Smooth muscle cell (in vitro differentiated cells): ENCODE measurements at regions not wholly inside any gene's neighbourhood (a gene's known extent, or its start where the extent isn't known, plus 50 kb on each side); places are given as distances from the start of the nearest gene placed in this dataset.

Experiments
- DNase-seq: peaks from one replicate; lab custom pipeline; 2025; ENCODE audit not compliant: unreplicated experiment; lab: John Stamatoyannopoulos, UW
- H2AFZ ChIP-seq: fragments of 200-600 bp; sonication (generic); 2 replicates; pipeline ENCODE4 v1.6.0; 2016; ENCODE audit warnings: antibody characterized with exemption, low read depth, mild to moderate bottlenecking
- H3F3A ChIP-seq: fragments of 200-600 bp; sonication (generic); 2 replicates; pipeline ENCODE4 v1.6.0; 2017; ENCODE audit warnings: antibody characterized with exemption, low read depth
- H3K27ac ChIP-seq: fragments of 200-600 bp; sonication (generic); 2 replicates; pipeline ENCODE4 v1.5.1; 2016; ENCODE audit warnings: low read depth, mild to moderate bottlenecking
- H3K27me3 ChIP-seq: fragments of 200-600 bp; sonication (generic); 2 replicates; pipeline ENCODE4 v1.6.1; 2016; ENCODE audit warnings: low read depth, mild to moderate bottlenecking
- H3K36me3 ChIP-seq: fragments of 200-600 bp; sonication (generic); 2 replicates; pipeline ENCODE4 v1.5.1; 2016; ENCODE audit warnings: low read depth
- H3K4me1 ChIP-seq: fragments of 200-600 bp; sonication (generic); 2 replicates; pipeline ENCODE4 v1.5.1; 2016; ENCODE audit warnings: low read depth
- H3K4me2 ChIP-seq: fragments of 200-600 bp; sonication (generic); 2 replicates; pipeline ENCODE4 v1.6.0; 2016; ENCODE audit warnings: mild to moderate bottlenecking
- H3K4me3 ChIP-seq: fragments of 200-600 bp; sonication (generic); 2 replicates; pipeline ENCODE4 v1.5.1; 2016; ENCODE audit warnings: mild to moderate bottlenecking
- H3K79me2 ChIP-seq: fragments of 200-600 bp; sonication (generic); 2 replicates; pipeline ENCODE4 v1.6.0; 2016; ENCODE audit warnings: low read depth, mild to moderate bottlenecking
- H3K9ac ChIP-seq: fragments of 200-600 bp; sonication (generic); 2 replicates; pipeline ENCODE4 v1.6.0; 2016; ENCODE audit warnings: low read depth
- H3K9me3 ChIP-seq: fragments of 200-600 bp; sonication (generic); replicated peaks from 2 replicates; pipeline ENCODE4 v1.5.1; 2016; ENCODE audit warnings: low read depth
- H4K20me1 ChIP-seq: fragments of 200-600 bp; sonication (generic); 2 replicates; pipeline ENCODE4 v1.6.0; 2016; ENCODE audit warnings: low read depth
- CTCF ChIP-seq: fragments of 200-600 bp; sonication (generic); IDR thresholded peaks from 2 replicates; pipeline ENCODE4 v1.5.1; 2017; ENCODE audit warnings: borderline replicate concordance, mild to moderate bottlenecking, antibody characterized with exemption; ENCODE audit not compliant: insufficient read depth, poor library complexity, severe bottlenecking
- WGBS: methylation state at CpG from one replicate; pipeline ENCODE4 v1.1.7; 2016; ENCODE audit warnings: low lambda C conversion rate; 5-methylcytosine and 5-hydroxymethylcytosine counted together

GRCh38 chr2:23244617-23245016 is 140.4 kb upstream of the KLHL29 start:
- Histone ChIP-seq H3F3A (no peaks in the 10 kb centered on the region), H3K4me3 (no peak overlapping the region), H3K9ac (no peak overlapping the region), H2AFZ (no peak overlapping the region), H3K27me3 (no peaks in the 10 kb centered on the region), H3K4me2 (no peak overlapping the region), H3K36me3 (no peaks in the 10 kb centered on the region), H3K79me2 (no peaks in the 10 kb centered on the region), H3K4me1 (no peaks in the 10 kb centered on the region), H3K9me3 (no peaks in the 10 kb centered on the region), H3K27ac (no peak overlapping the region), H4K20me1 (no peaks in the 10 kb centered on the region)
- 89% methylated on average over 1 of the region's 1 CpG for WGBS
- no peak for DNase-seq
- no peak for TF ChIP-seq CTCF

- no peaks in the 10 kb centered on the region for H3F3A ChIP-seq
- no peaks in the 10 kb centered on the region for H3K36me3 ChIP-seq
- TF ChIP-seq CTCF, result no peak
- no peaks in the 10 kb centered on the region for H3K9me3 ChIP-seq
- 85% methylated on average over 4 of the region's 4 CpGs for WGBS
- no peaks in the 10 kb centered on the region for H3K27me3 ChIP-seq
- H3K4me2 ChIP-seq, result no peak overlapping the region
- H3K9ac ChIP-seq, result no peak overlapping the region
- no peak overlapping the region for H2AFZ ChIP-seq
- H3K27ac ChIP-seq, result no peak overlapping the region
- H3K79me2 ChIP-seq, result no peaks in the 10 kb centered on the region
- H4K20me1 ChIP-seq, result no peaks in the 10 kb centered on the region
- H3K4me1 ChIP-seq, result no peaks in the 10 kb centered on the region
- H3K4me3 ChIP-seq, result no peak overlapping the region
- no peak for DNase-seq
These were observed 137.8 kb upstream of the KLHL29 start for GRCh38 chr2:23246992-23247683.

- H3K9ac ChIP-seq, result no peak overlapping the region
- no peak overlapping the region for H2AFZ ChIP-seq
- no peaks in the 10 kb centered on the region for H3K4me1 ChIP-seq
- H3K9me3 ChIP-seq, result no peaks in the 10 kb centered on the region
- 85% methylated on average over 1 of the region's 1 CpG for WGBS
- H3K27me3 ChIP-seq, result no peaks in the 10 kb centered on the region
- H3F3A ChIP-seq, result no peaks in the 10 kb centered on the region
- no peak for DNase-seq
- no peak for TF ChIP-seq CTCF
- H4K20me1 ChIP-seq, result no peaks in the 10 kb centered on the region
- H3K27ac ChIP-seq, result no peak overlapping the region
- no peak overlapping the region for H3K4me3 ChIP-seq
- H3K36me3 ChIP-seq, result no peaks in the 10 kb centered on the region
- no peaks in the 10 kb centered on the region for H3K79me2 ChIP-seq
- H3K4me2 ChIP-seq, result no peak overlapping the region
These were observed 136.3 kb upstream of the KLHL29 start for GRCh38 chr2:23248667-23249066.

- Histone ChIP-seq H3K27me3 (no peaks in the 10 kb centered on the region), H3F3A (no peaks in the 10 kb centered on the region), H3K4me3 (no peak overlapping the region), H2AFZ (no peak overlapping the region), H3K36me3 (no peaks in the 10 kb centered on the region), H4K20me1 (no peaks in the 10 kb centered on the region), H3K4me1 (no peaks in the 10 kb centered on the region), H3K9me3 (no peaks in the 10 kb centered on the region), H3K9ac (no peak overlapping the region), H3K27ac (no peak overlapping the region), H3K79me2 (no peaks in the 10 kb centered on the region), H3K4me2 (no peak overlapping the region)
- no peak for DNase-seq
- no peak for TF ChIP-seq CTCF
- WGBS, result 96% methylated on average over 5 of the region's 5 CpGs
These were observed 135.6 kb upstream of the KLHL29 start for GRCh38 chr2:23249348-23249747.
